ENCODE measurements at regions not wholly inside any gene's neighbourhood (a gene's known extent, or its start where the extent isn't known, plus 50 kb on each side); places are given as distances from the start of the nearest gene placed in this dataset.

DNA sequence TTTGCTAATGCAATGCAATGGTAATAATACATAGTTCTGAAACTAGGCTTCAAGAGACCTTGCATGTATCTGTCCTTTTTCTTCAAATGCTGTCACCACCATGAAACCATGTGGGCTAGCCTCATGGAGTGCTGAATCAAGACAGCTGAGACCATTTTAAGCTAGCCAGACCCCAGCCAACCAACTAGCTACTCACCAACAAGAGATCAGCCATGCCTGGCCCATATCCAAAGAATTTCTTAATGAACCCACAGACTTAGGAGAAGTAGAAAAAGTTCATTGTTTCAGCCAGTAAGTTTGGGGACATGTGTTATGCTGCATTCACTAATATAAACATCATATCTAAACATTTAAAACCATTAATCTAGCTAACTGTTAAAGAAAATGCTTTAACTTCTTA lies 139.8 kb upstream of the EDIL3 start:
- TF ChIP-seq, protein P1, sequence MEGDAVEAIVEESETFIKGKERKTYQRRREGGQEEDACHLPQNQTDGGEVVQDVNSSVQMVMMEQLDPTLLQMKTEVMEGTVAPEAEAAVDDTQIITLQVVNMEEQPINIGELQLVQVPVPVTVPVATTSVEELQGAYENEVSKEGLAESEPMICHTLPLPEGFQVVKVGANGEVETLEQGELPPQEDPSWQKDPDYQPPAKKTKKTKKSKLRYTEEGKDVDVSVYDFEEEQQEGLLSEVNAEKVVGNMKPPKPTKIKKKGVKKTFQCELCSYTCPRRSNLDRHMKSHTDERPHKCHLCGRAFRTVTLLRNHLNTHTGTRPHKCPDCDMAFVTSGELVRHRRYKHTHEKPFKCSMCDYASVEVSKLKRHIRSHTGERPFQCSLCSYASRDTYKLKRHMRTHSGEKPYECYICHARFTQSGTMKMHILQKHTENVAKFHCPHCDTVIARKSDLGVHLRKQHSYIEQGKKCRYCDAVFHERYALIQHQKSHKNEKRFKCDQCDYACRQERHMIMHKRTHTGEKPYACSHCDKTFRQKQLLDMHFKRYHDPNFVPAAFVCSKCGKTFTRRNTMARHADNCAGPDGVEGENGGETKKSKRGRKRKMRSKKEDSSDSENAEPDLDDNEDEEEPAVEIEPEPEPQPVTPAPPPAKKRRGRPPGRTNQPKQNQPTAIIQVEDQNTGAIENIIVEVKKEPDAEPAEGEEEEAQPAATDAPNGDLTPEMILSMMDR (IDR thresholded peaks at IDR 0.05) = no peak
- TF ChIP-seq POLR2A (IDR thresholded peaks at IDR 0.05) (no peak), EP300 (IDR thresholded peaks at IDR 0.05) (no peak)

Data from ovary (tissue), 3 donors.